Liver (tissue), 8 donors: ENCODE measurements at regions not wholly inside any gene's neighbourhood (a gene's known extent, or its start where the extent isn't known, plus 50 kb on each side); places are given as distances from the start of the nearest gene placed in this dataset.
"Not testable (repeated sequence)": the region's sequence is repeated elsewhere in the genome, so short reads cannot be mapped to it uniquely, and the experiment has no call there.

Experiments used
- DNase-seq: peaks from one replicate; pipeline ENCODE4 v3.0.0-alpha.2; 2017; ENCODE audit warnings: low spot score
- H3K27ac ChIP-seq, 2 donors: one replicate each; pipeline ENCODE4 v1.7.0; 2013; ENCODE audit warnings: inconsistent platforms in 2 of 2, low read length in 2 of 2, control low read depth in 1 of 2, low read depth in 1 of 2, mild to moderate bottlenecking in 1 of 2
- H3K27me3 ChIP-seq, 4 donors: one replicate each; pipeline versions ENCODE4 v1.6.1 to v1.7.0; 2013; ENCODE audit warnings: low read length in 3 of 4, inconsistent platforms in 1 of 4, mild to moderate bottlenecking in 1 of 4, moderate library complexity in 1 of 4; ENCODE audit not compliant: control insufficient read depth in 4 of 4, insufficient read depth in 4 of 4
- H3K36me3 ChIP-seq, 4 donors: one replicate each; pipeline versions ENCODE4 v1.6.1 to v1.7.0; 2013; ENCODE audit warnings: low read length in 3 of 4, mild to moderate bottlenecking in 3 of 4, low read depth in 1 of 4, moderate library complexity in 1 of 4; ENCODE audit not compliant: control insufficient read depth in 4 of 4, insufficient read depth in 3 of 4
- H3K4me1 ChIP-seq, 4 donors: one replicate each; pipeline versions ENCODE4 v1.6.1 to v1.7.0; 2013; ENCODE audit warnings: low read length in 3 of 4, mild to moderate bottlenecking in 3 of 4, moderate library complexity in 1 of 4; ENCODE audit not compliant: control insufficient read depth in 4 of 4, insufficient read depth in 4 of 4
- H3K4me3 ChIP-seq, 3 donors: one replicate each; pipeline versions ENCODE4 v1.6.1 to v1.7.0; 2013; ENCODE audit warnings: low read length in 3 of 3, control low read depth in 1 of 3, low read depth in 1 of 3, mild to moderate bottlenecking in 1 of 3
- H3K9ac ChIP-seq, 2 donors: one replicate each; pipeline ENCODE4 v1.7.0; 2013; ENCODE audit warnings: low read length in 2 of 2, mild to moderate bottlenecking in 2 of 2, moderate library complexity in 2 of 2, control low read depth in 1 of 2, low read depth in 1 of 2
- H3K9me3 ChIP-seq, 4 donors: one replicate each; pipeline versions ENCODE4 v1.6.1 to v1.7.0; 2013; ENCODE audit warnings: low read length in 3 of 4; ENCODE audit not compliant: control insufficient read depth in 4 of 4
- CTCF ChIP-seq: fragments of 150-350 bp; IDR thresholded peaks from 2 replicates; pipeline ENCODE4 v1.5.1; 2017; ENCODE audit warnings: improper control_type of control experiment, low read depth, low read length; ENCODE audit not compliant: missing input control
- EGR1 ChIP-seq, 2 donors: IDR thresholded peaks; 2 replicates each; pipeline ENCODE4 v1.6.1; 2016 to 2018; ENCODE audit warnings: antibody characterized with exemption in 2 of 2, low read depth in 2 of 2
- FOXA1 ChIP-seq: IDR thresholded peaks from 2 replicates; pipeline ENCODE4 v1.6.1; 2016; ENCODE audit warnings: antibody characterized with exemption
- FOXA2 ChIP-seq: IDR thresholded peaks from 2 replicates; pipeline ENCODE4 v1.6.1; 2016; ENCODE audit warnings: antibody characterized with exemption
- GABPA ChIP-seq, 2 donors: IDR thresholded peaks in 1 of 2; conservative IDR thresholded peaks in 1 of 2; 2 replicates each; pipeline ENCODE4 v1.6.1; 2016; ENCODE audit warnings: antibody characterized with exemption in 2 of 2, mild to moderate bottlenecking in 1 of 2, moderate library complexity in 1 of 2
- HNF4A ChIP-seq, 2 donors: conservative IDR thresholded peaks; 2 replicates each; pipeline ENCODE4 v1.6.1; 2016; ENCODE audit warnings: antibody characterized with exemption in 2 of 2, mild to moderate bottlenecking in 2 of 2
- HNF4G ChIP-seq: IDR thresholded peaks from 2 replicates; pipeline ENCODE4 v1.6.1; 2016; ENCODE audit warnings: antibody characterized with exemption
- JUND ChIP-seq, 2 donors: IDR thresholded peaks; 2 replicates each; pipeline ENCODE4 v1.6.1; 2016; ENCODE audit warnings: antibody characterized with exemption in 2 of 2
- NR2F2 ChIP-seq: IDR thresholded peaks from 2 replicates; pipeline ENCODE4 v1.6.1; 2016; ENCODE audit warnings: antibody characterized with exemption
- RAD21 ChIP-seq, 2 donors: IDR thresholded peaks; 2 replicates each; pipeline ENCODE4 v1.6.1; 2016; ENCODE audit warnings: antibody characterized with exemption in 2 of 2, mild to moderate bottlenecking in 2 of 2
- RXRA ChIP-seq, 2 donors: IDR thresholded peaks; 2 replicates each; pipeline ENCODE4 v1.6.1; 2017 to 2018; ENCODE audit warnings: antibody characterized with exemption in 2 of 2, mild to moderate bottlenecking in 1 of 2
- SP1 ChIP-seq: IDR thresholded peaks from 2 replicates; pipeline ENCODE4 v1.6.1; 2018; ENCODE audit warnings: antibody characterized with exemption, mild to moderate bottlenecking
- TAF1 ChIP-seq: conservative IDR thresholded peaks from 2 replicates; pipeline ENCODE4 v1.6.1; 2016; ENCODE audit warnings: antibody characterized with exemption, mild to moderate bottlenecking
- WGBS: extraction: QIAGEN DNeasy Blood & Tissue Kit; methylation state at CpG from one replicate; pipeline ENCODE4 v1.1.7; 2013; 5-methylcytosine and 5-hydroxymethylcytosine counted together
- TF ChIP-seq, protein P1 (sequence below): IDR thresholded peaks from 2 replicates; pipeline ENCODE4 v1.6.1; 2016; ENCODE audit warnings: antibody characterized with exemption
- TF ChIP-seq, protein P2 (sequence below): IDR thresholded peaks from 2 replicates; pipeline ENCODE4 v1.6.1; 2016; ENCODE audit warnings: antibody characterized with exemption, mild to moderate bottlenecking
- TF ChIP-seq, protein P3 (sequence below): IDR thresholded peaks from 2 replicates; pipeline ENCODE4 v1.6.1; 2016; ENCODE audit warnings: antibody characterized with exemption
- donor health status: healthy.
- donor health status: healthy.
- donor health status: healthy.
- donor health status: healthy.
- donor health status: healthy.

GRCh38 chr5:29460971-29461559 is 1732.4 kb upstream of the CDH6 start:
- WGBS: 69% methylated on average over 4 of the region's 4 CpGs
- H3K36me3 ChIP-seq: no peaks in the 10 kb centered on the region
- no peak overlapping the region for H3K27ac ChIP-seq
- H3K9ac ChIP-seq: no peak overlapping the region
- no peak for TF ChIP-seq SP1
- TF ChIP-seq EGR1 (IDR thresholded peaks at IDR 0.05; ENCODE audit: low read depth in 2 of 2): no peak
- no peak for TF ChIP-seq HNF4A (conservative IDR thresholded peaks at IDR 0.05)
- TF ChIP-seq, protein P1, sequence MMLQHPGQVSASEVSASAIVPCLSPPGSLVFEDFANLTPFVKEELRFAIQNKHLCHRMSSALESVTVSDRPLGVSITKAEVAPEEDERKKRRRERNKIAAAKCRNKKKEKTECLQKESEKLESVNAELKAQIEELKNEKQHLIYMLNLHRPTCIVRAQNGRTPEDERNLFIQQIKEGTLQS: no peak
- no peak for TF ChIP-seq JUND (IDR thresholded peaks at IDR 0.05)
- no peak for TF ChIP-seq TAF1
- TF ChIP-seq RXRA (IDR thresholded peaks at IDR 0.05): no peak
- TF ChIP-seq FOXA1: no peak
- no peak for TF ChIP-seq FOXA2
- TF ChIP-seq, protein P2, sequence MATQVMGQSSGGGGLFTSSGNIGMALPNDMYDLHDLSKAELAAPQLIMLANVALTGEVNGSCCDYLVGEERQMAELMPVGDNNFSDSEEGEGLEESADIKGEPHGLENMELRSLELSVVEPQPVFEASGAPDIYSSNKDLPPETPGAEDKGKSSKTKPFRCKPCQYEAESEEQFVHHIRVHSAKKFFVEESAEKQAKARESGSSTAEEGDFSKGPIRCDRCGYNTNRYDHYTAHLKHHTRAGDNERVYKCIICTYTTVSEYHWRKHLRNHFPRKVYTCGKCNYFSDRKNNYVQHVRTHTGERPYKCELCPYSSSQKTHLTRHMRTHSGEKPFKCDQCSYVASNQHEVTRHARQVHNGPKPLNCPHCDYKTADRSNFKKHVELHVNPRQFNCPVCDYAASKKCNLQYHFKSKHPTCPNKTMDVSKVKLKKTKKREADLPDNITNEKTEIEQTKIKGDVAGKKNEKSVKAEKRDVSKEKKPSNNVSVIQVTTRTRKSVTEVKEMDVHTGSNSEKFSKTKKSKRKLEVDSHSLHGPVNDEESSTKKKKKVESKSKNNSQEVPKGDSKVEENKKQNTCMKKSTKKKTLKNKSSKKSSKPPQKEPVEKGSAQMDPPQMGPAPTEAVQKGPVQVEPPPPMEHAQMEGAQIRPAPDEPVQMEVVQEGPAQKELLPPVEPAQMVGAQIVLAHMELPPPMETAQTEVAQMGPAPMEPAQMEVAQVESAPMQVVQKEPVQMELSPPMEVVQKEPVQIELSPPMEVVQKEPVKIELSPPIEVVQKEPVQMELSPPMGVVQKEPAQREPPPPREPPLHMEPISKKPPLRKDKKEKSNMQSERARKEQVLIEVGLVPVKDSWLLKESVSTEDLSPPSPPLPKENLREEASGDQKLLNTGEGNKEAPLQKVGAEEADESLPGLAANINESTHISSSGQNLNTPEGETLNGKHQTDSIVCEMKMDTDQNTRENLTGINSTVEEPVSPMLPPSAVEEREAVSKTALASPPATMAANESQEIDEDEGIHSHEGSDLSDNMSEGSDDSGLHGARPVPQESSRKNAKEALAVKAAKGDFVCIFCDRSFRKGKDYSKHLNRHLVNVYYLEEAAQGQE: no peak
- no peak for TF ChIP-seq CTCF
- no peak for TF ChIP-seq RAD21 (IDR thresholded peaks at IDR 0.05)
- TF ChIP-seq, protein P3, sequence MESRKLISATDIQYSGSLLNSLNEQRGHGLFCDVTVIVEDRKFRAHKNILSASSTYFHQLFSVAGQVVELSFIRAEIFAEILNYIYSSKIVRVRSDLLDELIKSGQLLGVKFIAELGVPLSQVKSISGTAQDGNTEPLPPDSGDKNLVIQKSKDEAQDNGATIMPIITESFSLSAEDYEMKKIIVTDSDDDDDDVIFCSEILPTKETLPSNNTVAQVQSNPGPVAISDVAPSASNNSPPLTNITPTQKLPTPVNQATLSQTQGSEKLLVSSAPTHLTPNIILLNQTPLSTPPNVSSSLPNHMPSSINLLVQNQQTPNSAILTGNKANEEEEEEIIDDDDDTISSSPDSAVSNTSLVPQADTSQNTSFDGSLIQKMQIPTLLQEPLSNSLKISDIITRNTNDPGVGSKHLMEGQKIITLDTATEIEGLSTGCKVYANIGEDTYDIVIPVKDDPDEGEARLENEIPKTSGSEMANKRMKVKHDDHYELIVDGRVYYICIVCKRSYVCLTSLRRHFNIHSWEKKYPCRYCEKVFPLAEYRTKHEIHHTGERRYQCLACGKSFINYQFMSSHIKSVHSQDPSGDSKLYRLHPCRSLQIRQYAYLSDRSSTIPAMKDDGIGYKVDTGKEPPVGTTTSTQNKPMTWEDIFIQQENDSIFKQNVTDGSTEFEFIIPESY: no peak
- TF ChIP-seq HNF4G: no peak
- no peak for TF ChIP-seq NR2F2
- no peak for TF ChIP-seq GABPA (IDR thresholded peaks at IDR 0.05 in 1 of 2, conservative IDR thresholded peaks at IDR 0.05 in 1 of 2)
- H3K9me3 ChIP-seq: no peaks in the 10 kb centered on the region
- H3K4me1 ChIP-seq: no peaks in the 10 kb centered on the region
- no peaks in the 10 kb centered on the region for H3K27me3 ChIP-seq
- DNase-seq: no peak
- no peak overlapping the region for H3K4me3 ChIP-seq

- not testable (repeated sequence) for H3K4me1 ChIP-seq, H3K27ac ChIP-seq, H3K4me3 ChIP-seq, H3K9ac ChIP-seq, H3K9me3 ChIP-seq, DNase-seq, H3K27me3 ChIP-seq, H3K36me3 ChIP-seq
- WGBS: 91% methylated on average over 1 of the region's 1 CpG
Observed at GRCh38 chr5:29451004-29451403, 1742.5 kb upstream of the CDH6 start.
